ENCODE measurements at regions not wholly inside any gene's neighbourhood (a gene's known extent, or its start where the extent isn't known, plus 50 kb on each side); places are given as distances from the start of the nearest gene placed in this dataset.
"Not testable (repeated sequence)": the region's sequence is repeated elsewhere in the genome, so short reads cannot be mapped to it uniquely, and the experiment has no call there.

GRCh38 chr1:146536028-146536427 is 307.2 kb upstream of the NOTCH2NLA start:
- not testable (repeated sequence) for TF ChIP-seq POLR2A, CTCF, POLR2AphosphoS5 (IDR thresholded peaks at IDR 0.05)
